GM21528 (cell line): ENCODE measurements at regions not wholly inside any gene's neighbourhood (a gene's known extent, or its start where the extent isn't known, plus 50 kb on each side); places are given as distances from the start of the nearest gene placed in this dataset.

Experiments used
- ATAC-seq: cut with Tn5 transposase; IDR thresholded peaks from one replicate; pipeline ENCODE4 v1.9.1; 2021; ENCODE audit warnings: mild to moderate bottlenecking, moderate library complexity; ENCODE audit not compliant: unreplicated experiment, low FRiP score

DNA sequence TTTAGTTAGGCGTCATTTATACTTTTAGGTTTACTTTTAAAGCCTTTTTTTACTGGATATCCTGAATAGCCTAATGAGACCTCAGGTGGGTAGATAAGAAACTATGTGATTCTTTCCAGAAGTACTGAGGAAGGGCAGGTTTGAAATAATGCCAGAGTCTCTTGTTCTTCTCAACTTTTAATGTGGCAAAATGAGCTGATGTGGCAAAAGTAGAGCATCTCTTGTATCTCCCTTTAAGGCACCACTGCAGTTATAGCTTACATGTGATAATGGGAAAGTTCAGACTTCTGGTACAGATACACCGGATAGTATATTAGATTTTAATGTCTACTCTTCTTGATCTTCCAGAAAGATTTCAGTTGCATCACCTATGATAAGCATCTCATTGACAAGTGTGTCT lies 1124.8 kb downstream of the LRFN5 start:
- no peak for ATAC-seq

DNA sequence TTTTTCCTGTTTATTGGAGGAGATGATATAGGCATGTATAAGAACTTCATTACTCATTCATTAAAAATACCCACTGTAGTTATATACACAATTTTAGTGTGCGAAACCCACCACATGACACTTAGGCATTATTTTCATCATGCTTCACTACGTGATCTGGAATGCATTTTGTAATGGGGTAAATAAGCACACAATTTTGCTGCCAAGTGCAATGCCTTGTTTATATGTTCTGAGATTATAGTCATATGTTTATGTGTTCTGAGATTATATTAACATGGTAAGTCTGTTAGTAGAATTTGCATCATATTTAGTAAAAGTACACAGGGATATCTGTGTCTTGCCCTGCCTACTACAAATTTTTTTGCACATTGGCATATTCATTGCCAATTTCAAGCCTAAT lies 1123.0 kb downstream of the LRFN5 start:
- ATAC-seq: no peak

DNA sequence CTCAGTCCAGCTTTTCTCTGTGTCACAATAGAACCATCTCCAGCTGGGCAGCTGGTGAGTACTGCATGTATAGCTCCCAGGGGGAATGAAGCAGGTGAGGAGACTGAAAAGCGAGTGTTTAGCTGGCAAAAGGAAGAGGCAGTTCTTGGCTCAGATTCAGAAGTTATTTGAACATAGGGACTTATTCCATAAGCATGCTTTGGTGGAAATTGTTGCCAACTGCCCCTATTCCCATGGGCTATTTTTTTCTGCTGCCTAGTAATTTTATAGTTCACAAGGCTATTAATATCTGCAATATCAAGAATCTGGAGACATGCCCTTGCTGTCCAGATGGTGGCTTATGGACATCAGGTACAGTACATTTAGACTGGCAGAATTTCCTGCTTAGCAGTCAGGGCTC lies 1112.7 kb downstream of the LRFN5 start:
- ATAC-seq: no peak

DNA sequence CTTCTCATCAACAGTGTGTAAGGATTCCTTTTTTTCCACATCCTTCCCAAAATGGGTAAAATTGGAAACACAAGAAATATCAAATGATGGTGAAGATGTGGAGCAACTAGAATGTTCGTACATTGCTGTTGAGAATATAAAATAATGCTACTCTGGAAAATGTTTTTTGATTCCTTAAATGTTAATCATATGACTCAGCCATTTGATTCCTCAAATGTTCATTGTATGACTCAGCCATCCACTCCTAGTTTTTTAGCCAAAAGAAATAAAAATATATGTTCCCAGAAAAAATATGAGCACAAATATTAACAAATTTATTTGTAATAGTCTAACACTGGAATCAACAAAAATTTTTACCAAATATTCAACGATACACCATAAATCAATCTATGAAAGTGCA lies 1108.6 kb downstream of the LRFN5 start:
- no peak for ATAC-seq

DNA sequence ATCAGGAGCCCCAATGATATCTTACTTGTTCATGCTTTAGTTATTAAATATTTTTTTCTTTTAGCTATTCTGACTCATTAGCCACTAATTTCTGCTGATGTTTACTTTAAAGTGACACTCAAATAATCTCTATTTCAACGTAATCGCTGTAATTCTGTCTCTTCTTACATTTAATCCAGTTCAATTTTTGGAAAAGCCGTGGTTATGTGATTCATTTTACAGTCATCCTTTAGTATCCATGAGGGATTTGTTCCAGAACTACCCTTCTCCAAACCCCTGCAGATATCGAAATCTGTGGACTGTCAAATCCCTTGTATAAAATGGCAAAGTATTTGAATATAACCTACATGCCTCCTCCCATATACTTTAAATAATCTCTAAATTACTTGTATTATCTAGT lies 1103.4 kb downstream of the LRFN5 start:
- no peak for ATAC-seq

DNA sequence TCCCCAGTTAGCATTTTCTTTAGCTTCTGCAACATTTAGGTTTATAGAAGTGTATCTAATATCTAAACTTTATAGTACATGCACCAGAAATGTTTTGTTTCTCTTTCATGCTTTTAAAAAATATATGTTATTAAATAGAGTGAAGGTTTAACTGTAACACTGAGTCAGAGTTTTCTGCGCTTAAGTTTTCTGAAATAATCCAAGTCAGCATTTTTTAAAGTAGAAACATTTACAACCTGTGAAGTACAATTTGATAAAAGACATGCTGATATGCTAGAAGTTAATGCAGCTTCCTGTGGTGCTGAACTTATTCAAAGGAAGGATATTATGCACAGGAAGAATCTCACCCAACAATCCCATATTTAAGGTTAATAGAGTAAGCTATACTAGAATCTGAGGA lies 1096.8 kb downstream of the LRFN5 start:
- no peak for ATAC-seq

DNA sequence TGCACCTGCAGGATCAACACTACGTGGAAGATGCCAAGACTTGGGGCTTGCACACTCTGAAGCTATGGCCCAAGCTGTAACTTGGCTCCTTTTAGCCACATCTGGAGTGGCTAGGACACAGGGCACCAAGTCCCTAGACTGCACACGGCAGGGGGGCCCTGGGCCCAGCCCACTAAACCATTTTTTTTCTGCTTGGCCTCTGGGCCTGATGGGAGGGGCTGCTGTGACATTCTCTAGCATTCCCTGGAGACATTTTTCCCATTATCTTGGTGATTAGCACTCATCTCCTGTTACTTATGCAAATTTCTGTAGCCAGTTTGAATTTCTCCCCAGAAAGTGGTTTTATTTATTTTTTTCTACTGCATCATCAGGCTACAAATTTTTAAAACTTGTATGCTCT lies 1080.7 kb downstream of the LRFN5 start:
- no peak for ATAC-seq

DNA sequence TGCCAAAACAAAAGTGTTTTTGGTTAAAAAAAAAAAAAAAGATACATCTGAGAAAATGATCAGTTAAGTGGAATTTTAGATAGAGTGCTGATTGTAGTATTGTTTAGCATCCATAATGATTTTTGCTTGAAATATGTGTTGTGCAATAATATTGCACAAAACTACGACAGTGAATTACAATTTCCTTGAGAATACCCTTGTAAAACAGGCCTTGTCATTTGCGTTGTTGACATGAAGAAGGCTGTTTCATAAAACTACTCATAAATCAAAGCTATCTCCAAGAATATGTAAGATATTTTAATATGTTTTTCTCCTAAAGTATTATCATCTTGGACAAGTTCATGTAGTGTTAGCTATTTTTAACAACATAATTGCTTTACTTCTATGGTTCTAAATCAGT lies 1077.0 kb downstream of the LRFN5 start:
- ATAC-seq: no peak

DNA sequence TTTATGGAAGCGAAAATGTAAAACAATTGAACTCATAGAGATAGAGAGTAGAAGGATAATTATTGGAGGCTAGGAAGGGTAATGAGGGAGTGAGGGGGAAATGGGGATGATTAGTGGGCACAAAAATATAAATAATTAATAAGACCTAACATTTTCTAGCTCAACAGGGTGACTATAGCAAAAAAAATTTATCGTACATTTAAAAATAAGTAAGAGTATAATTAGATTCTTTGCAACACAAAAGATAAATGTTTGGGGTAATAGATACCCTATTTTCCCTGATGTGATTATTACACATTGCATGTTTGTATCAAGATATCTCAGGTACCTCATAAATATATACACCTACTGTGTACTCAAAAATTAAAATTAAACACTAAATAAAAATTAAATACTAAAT lies 1070.0 kb downstream of the LRFN5 start:
- no peak for ATAC-seq

DNA sequence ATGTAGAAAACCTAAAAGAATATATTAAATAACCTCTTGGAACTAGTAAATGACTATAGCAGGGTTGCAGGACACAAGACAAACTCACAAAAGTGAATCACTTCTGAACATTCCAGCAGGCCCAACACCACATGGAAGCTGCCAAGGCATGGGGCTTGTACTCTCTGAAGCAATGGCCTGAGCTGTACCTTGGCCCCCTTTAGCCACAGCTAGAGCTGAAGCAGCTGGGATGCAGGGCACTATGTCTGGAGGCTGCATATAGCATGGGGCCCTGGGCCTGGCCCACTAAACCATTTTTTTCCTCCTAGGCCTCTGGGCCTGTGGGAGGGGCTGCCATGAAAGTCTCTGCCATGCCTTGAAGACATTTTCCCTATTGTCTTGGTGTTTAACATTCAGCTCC lies 1067.3 kb downstream of the LRFN5 start:
- ATAC-seq: no peak

DNA sequence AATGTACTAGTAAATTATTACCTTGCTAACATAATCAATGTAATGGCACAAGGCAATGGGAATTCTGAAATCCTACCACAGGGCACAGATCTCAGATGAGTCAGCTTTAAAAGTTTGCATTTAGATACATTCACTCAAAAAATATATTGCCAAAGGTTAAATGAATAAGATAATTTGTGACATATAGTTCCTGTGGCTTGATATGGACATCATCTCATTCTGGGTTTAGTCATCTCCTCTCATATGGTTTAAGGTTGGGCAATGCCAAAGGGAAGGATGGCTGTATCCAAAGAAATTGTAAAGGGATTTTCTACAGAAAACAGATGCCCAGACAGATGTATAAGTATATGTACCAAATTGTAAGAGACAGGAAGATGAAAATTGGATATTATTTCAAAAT lies 1065.0 kb downstream of the LRFN5 start:
- ATAC-seq: no peak

DNA sequence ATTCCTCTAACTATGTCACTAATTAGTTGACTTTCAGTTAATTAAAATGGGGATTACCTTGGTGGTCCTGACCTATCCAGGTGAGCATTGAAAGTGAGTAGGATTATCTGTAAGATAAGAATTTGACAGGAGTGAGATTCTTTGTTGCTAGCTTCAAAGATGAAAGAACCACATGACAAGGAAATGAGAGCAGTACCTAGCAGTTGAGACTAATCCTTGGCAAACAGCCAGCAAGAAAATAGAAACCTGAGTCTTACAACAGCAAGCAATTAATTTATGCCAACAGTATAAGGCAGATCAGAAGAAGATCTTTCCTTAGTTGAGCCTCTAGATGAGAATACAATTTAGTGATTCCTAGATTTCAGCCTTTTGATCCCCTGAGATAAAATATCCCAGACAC lies 1058.4 kb downstream of the LRFN5 start:
- ATAC-seq: no peak

DNA sequence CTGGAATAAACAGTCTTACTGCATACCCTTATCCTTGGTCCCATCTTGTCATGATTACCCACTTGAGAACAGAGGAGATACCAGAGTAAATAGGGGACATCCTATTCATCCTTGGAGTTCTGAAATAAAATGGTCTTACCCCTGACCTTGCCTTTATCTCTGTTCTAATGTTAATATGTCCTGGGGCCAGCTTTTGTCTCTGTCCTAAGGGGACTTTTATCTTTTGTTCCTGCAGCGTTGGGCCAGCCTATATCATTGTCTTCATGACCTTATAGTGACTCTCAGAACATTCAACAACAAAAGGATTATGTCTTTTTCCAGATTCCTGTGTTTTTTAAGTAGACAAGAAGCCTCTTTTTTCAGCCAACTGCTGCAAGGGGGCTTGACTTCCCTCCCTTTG lies 1057.5 kb downstream of the LRFN5 start:
- no peak for ATAC-seq

DNA sequence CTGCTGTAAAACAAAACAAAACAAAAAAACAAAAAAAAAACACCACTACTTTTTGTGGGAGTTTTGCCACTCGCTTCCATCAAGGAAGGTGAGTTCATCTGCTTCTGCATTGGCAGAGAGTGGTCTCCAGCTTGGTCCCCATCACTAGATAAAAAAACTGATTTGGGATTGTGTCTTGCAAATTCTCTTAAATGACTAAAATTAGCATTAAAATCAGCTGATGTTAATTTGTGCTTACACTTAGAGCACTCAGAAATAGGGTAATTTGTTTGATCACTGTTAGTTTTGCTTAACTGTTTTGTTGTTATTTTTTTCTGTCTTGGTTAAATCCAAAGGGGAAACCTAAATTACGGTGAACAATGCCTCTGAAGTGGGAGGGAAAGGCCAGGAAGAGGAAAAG lies 1048.0 kb downstream of the LRFN5 start:
- no peak for ATAC-seq

DNA sequence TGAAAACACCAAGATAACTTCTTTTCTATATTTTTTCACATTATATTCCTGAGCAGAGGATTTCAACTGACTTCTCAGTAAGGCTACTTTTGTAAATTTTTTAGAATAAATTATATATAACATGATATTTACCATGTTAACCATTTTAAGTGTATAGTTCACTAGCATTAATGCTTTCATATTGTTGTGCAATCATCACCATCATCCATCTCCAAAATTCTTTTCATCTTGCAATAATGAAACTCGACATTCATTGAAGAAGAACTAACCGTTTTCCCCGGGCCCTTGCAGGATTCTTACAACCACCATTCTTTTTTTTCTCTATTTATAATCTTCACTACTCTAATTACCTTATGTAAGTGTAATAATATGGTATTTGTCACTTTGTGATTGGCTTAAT lies 1036.1 kb downstream of the LRFN5 start:
- ATAC-seq: no peak

DNA sequence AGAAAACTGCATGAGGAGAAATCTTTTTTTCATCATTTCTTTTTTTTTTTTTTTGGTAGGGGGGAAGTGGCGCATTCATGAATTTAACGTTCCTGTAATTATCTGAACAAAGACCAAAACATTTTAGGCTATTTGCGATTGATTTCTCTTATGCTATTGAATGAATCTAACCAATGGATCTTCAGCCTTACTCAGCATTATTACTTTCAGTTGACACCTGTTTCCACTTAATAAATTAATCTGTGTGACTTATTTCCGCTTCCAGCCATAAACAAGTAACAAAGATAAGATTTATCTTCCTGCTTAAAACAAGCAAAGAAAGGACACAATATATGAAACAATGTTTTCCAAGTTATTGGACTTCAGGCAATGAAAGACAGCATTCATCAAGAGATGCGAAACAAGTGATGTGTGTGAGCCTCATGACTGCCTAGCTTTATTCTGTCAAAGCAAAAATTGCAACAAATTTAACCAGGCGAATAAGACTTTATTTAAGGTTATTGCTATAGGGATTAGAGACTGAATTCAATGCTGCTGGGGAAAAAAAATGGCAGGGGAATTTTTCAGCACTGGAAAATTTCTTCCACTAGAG lies 1026.9 kb downstream of the LRFN5 start:
- no peak for ATAC-seq

DNA sequence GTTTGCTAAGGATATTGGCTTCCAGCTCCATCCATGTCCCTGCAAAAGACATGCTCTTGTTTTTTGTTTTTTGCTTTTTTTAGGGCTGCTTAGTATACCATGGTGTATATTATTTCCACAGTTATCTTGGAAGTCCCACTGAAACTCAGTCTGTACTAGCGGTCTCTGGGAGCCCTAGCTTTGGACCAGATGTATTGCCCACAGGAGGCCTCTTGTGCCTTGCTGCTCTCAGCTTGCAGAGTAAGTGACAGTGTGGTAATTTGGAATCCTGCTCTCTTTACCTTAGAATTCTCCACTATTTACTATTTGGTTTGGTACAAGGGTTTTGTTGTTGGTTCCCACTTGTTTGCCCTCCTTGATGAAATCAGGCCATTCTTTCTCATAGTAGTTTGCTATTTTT lies 1022.9 kb downstream of the LRFN5 start:
- ATAC-seq: no peak

DNA sequence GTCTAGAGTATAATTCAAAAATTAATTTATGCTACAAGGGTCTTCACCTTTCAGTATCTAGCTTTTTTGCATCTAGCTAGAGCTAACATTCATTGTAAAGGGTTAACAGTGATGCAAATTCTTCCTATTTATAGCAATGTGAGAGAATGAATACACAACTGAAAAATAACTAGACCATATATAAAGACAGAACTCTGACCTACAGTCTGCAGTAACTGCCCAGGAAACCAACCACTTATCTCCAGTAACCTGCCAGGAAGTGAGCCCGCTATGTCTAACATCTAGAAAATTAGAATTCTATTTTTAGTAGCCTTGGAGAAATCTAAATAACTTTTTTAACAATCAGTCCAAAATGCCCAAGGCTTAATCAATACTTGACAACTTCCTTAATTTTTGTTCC lies 1021.9 kb downstream of the LRFN5 start:
- peak; percentile 60 for ATAC-seq

DNA sequence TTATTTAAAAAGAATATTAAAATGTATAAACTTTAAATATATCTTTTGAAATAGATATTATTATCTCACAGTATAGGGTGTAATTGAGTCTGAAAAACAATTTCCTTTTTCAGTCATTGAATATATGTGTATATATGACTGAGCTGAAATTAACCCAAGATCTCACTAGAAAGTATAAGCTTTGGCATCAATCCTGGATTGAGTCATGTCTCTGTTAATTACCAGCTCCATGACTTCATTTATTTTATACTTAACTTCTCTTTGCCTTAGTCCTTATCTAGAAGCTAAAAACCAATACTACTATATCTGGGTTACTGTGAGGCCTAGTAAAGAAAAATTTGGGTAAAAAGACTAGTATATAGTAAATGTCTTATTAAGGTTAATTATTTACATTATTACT lies 1020.3 kb downstream of the LRFN5 start:
- no peak for ATAC-seq

DNA sequence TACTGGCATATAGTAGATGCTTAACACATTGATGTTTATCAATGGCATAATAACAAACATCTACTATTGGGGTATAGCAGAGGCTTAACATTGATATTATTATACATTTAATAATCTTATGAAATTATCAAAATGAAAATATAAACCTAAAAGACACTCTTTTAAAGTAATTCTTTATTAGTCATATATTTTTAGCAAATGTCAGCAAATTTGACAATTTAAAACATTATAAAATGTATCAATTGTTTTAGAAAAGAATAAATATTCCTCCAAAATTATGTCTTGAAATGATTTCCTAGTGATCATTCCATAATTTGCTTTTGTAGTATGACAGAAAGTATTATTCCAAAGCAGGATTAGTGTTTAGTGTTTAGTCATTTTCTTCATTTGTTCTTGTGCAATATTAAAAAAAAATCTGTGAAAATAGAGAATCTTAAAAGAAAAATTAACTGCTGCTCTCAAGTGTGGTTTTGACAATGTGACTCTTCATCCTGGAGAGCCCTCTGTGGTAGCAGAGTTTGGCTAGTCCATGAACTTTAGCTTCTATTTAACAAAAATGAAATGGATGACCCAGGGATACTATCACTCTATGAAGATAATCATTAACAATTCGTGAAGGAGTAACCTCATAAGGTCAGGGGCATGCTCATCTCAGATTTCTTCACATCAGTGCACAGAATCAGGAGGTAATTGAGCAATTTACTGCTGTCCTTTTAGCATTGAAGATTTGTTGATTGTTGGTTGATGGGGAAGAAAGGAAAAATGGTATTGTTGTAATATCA lies 1018.5 kb downstream of the LRFN5 start:
- no peak for ATAC-seq

DNA sequence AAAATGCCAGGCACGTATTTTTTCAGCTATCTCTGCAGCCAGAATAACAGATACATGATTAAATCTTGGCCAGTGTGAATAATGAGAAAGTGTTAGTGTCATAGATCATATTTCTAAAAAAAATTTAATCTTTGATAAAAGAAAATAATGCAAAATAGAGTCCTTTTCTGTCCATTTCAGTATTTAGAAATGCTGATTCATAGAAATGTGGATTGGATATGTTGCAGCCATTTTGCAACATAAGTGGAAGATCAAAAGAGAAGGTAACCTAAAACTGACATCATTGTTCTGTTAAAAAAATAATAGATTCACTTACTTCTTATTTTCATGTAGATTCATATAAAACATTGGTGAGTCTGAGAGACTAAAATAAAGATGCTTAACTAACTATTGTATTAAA lies 1010.3 kb downstream of the LRFN5 start:
- no peak for ATAC-seq

DNA sequence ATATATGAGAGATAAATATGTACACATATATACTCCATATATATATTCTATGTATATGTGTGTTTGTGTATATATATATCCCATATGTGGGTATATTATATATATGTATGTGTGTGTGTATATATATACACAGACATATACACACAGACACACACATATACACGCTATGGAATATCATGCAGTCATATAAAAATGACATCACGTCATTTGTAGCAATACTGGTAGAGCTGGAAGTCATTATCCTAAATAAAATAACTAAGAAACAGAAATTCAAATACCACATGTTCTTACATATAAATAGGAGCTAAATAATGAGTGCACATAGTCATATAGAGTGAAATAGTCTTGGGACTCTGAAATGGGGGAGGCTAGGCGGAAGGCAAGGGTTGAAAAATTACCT lies 1000.2 kb downstream of the LRFN5 start:
- no peak for ATAC-seq
